ENCODE measurements at regions not wholly inside any gene's neighbourhood (a gene's known extent, or its start where the extent isn't known, plus 50 kb on each side); places are given as distances from the start of the nearest gene placed in this dataset.

DNA sequence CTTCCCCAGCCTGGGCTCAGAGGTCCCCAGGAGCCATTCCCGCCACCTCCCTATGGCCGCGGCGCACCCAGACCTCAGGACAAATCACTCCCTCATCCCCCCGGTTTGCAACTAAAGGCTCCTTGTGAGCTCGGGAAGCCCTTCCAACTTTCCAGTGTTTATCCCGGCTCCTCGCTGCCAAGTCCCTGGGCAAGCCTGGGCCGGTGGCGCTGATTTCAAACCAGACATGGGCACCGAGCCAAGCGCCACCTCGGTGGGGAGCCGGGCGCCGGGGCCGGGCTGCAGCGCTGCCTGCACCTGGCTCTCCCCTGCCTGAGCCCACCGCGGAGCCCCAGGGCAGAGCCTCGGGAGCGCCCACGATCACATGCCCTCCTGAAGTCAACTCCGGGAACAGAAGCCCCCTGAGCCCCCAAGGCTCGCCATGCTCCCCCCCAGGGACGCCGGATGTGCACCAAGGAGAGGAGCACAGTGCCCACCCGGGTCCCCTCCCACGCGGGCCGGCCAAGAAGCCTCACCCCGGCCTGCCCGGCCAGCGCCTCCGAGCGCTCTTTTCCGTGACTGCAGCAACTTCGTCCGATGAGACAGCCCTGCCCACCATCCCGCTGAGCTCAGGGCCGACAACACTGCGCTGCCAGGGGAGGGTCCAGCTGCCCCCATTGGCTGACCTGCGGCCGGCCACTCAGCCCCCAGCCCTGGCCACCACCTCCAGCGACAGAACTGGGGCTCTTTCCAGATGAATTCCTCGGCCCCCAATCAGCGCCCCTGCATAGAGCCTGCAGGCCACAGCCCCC is 50.0 kb downstream of the NCOR2 start:
- H3K9me3 Mint-ChIP-seq: no peaks in the 10 kb centered on the region
- DNase-seq (ENCODE audit: low spot score in 2 of 2, unreplicated experiment in 2 of 2): peak in 1 of 2 experiments; percentile 69
- peaks cover 11% of the 10 kb centered on the region for H3K36me3 Mint-ChIP-seq
- TF ChIP-seq, protein P1, sequence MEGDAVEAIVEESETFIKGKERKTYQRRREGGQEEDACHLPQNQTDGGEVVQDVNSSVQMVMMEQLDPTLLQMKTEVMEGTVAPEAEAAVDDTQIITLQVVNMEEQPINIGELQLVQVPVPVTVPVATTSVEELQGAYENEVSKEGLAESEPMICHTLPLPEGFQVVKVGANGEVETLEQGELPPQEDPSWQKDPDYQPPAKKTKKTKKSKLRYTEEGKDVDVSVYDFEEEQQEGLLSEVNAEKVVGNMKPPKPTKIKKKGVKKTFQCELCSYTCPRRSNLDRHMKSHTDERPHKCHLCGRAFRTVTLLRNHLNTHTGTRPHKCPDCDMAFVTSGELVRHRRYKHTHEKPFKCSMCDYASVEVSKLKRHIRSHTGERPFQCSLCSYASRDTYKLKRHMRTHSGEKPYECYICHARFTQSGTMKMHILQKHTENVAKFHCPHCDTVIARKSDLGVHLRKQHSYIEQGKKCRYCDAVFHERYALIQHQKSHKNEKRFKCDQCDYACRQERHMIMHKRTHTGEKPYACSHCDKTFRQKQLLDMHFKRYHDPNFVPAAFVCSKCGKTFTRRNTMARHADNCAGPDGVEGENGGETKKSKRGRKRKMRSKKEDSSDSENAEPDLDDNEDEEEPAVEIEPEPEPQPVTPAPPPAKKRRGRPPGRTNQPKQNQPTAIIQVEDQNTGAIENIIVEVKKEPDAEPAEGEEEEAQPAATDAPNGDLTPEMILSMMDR (IDR thresholded peaks at IDR 0.05; ENCODE audit: unreplicated experiment): no peak
- H3K4me3 Mint-ChIP-seq: peak overlapping the region; percentile 85
- H3K27ac Mint-ChIP-seq: peak overlapping the region; percentile 100
- H3K27me3 Mint-ChIP-seq (ENCODE audit: low read depth): no peaks in the 10 kb centered on the region
- H3K4me1 Mint-ChIP-seq: peaks cover 66% of the 10 kb centered on the region

DNA sequence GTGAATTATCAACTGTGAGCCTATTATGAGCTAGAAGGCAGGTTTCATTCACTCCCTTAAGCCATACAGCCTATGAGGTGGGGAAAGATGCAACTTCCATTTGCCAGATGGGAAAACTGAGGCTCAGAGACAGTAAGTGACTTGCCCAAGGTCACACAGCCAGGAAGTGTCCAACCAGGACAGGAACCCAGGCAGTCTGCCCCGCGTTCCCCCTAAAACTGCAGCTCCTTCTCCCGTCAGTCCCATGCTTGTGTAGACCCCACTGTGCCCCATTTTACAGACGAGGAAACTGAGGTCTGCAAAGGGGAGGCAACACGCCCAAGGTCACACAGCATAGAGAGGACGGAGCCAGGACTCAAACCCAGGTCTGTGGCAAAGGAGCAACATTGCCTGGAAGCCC is 50.6 kb downstream of the NCOR2 start:
- Mint-ChIP-seq H3K4me1 (peaks cover 66% of the 10 kb centered on the region), H3K27ac (peak overlapping the region; percentile 100), H3K4me3 (peak overlapping the region; percentile 85), H3K27me3 (ENCODE audit: low read depth) (no peaks in the 10 kb centered on the region), H3K9me3 (no peaks in the 10 kb centered on the region), H3K36me3 (peaks cover 11% of the 10 kb centered on the region)
- no peak for DNase-seq (ENCODE audit: low spot score in 2 of 2, unreplicated experiment in 2 of 2)
- TF ChIP-seq, protein P1 (IDR thresholded peaks at IDR 0.05; ENCODE audit: unreplicated experiment): no peak

DNA sequence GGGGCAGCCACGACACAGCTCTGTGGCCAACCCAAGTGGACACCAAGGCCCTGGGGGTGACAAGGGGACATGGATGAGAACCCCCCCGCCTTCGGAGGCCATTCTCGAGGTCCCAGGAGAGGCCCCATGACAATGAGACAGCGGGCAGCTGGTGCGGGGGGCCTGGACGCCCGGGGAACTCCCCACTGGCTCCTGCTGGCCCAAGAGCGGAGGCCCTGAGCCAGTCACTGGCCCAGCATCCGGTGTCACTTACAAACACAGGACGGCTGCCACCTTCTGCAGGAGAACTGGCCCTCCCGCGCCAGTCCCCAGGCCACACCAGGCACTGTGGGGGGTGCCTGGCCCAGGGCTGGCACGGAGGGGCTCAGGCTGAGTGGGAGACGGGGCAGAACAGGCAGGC is 51.4 kb downstream of the NCOR2 start:
- Mint-ChIP-seq H3K4me1 (peaks cover 63% of the 10 kb centered on the region), H3K27me3 (ENCODE audit: low read depth) (no peaks in the 10 kb centered on the region), H3K36me3 (peaks cover 9% of the 10 kb centered on the region), H3K27ac (no peak overlapping the region), H3K4me3 (peak overlapping the region; percentile 1), H3K9me3 (no peaks in the 10 kb centered on the region)
- TF ChIP-seq, protein P1 (IDR thresholded peaks at IDR 0.05; ENCODE audit: unreplicated experiment): no peak
- DNase-seq (ENCODE audit: low spot score in 2 of 2, unreplicated experiment in 2 of 2): no peak

DNA sequence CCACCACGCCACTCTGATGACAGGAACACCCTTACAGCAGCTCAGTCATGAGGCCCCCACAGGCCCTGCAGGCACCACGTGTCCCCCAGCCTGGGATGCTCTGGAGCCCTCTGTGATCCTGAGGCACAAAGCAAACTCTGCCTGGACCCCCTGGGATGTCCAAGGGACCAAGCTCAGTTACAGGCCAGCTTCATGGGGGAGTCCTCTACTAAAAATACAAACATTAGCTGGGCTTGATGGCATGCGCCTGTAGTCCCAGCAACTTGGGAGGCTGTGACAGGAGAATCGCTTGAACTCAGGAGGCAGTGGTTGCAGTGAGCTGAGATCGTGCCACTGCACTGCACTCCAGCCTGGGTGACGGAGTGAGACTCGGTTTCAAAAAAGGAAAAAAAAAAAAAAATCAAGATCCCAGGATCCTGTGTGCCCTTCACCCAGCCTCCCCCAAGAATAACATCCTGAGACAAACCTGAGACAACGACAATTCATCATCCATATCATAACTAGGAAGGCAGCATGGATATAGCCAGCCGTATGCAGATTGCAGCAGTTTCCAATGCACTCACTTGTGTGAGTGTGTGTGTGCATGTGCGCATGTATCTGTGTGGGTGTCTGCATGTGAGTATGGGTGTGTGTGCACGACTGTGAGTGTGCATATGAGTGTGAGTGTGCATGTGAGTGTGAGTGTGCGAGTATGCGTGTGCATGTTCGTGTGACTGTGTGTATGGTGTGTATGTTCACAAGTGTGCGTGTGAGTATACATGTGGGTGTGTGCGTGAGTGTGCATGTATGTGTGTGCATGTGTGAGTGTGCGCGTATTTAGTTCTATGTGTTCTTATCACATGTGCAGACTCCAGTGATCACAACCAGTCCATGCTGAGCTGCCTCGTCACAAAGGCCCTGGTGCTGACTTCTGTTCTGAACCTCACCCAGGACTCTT is 52.1 kb downstream of the NCOR2 start:
- Mint-ChIP-seq H3K36me3 (peaks cover 9% of the 10 kb centered on the region), H3K27ac (peak overlapping the region; percentile 13), H3K27me3 (ENCODE audit: low read depth) (no peaks in the 10 kb centered on the region), H3K4me1 (peaks cover 63% of the 10 kb centered on the region), H3K4me3 (peak overlapping the region; percentile 1), H3K9me3 (no peaks in the 10 kb centered on the region)
- TF ChIP-seq, protein P1 (IDR thresholded peaks at IDR 0.05; ENCODE audit: unreplicated experiment): no peak
- no peak for DNase-seq (ENCODE audit: low spot score in 2 of 2, unreplicated experiment in 2 of 2)

DNA sequence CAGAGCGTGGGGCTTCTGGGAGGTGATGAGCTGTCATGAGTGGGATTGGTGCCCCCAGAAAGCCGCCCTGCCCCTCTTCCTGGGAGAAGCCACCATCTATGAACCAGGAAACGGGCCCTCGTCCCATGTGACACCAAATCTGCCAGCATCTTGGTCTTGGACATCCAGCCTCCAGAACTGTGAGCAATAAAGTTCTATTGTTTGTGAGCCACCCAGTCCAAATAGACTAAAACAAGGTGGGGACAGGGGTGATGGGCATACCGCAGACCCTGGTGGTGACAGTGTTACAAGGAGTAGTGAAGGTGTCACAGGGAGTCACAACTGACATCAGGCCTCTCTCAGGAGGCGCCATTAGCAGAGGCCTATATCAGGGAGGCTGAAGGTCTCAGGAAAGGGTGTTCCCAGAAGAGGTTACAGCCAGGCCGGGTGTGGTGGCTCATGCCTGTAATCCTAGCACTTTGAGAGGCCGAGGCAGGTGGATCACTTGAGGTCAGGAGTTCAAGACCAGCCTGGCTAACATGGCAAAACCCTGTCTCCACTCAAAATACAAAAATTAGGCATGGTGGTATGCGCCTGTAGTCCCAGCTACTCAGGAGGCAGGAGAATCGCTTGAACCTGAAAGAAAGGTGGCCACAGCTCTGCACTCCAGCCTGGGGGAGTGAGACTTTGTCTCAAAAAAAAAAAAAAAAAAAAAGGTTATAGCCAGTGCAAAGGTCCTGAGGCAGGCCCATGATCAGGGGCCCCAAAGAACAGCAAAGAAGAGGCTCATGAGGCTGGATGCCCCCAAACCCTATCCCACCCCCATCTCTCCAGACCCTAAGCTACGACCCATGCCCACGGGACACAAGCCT is 53.0 kb downstream of the NCOR2 start:
- H3K4me1 Mint-ChIP-seq: peaks cover 64% of the 10 kb centered on the region
- H3K36me3 Mint-ChIP-seq: peaks cover 9% of the 10 kb centered on the region
- no peak for DNase-seq (ENCODE audit: low spot score in 2 of 2, unreplicated experiment in 2 of 2)
- H3K9me3 Mint-ChIP-seq: no peaks in the 10 kb centered on the region
- H3K27ac Mint-ChIP-seq: peak overlapping the region; percentile 71
- H3K27me3 Mint-ChIP-seq (ENCODE audit: low read depth): no peaks in the 10 kb centered on the region
- H3K4me3 Mint-ChIP-seq: no peak overlapping the region
- TF ChIP-seq, protein P1 (IDR thresholded peaks at IDR 0.05; ENCODE audit: unreplicated experiment): no peak
